ENCODE measurements at regions not wholly inside any gene's neighbourhood (a gene's known extent, or its start where the extent isn't known, plus 50 kb on each side); places are given as distances from the start of the nearest gene placed in this dataset.
"Not testable (repeated sequence)": the region's sequence is repeated elsewhere in the genome, so short reads cannot be mapped to it uniquely, and the experiment has no call there.

GRCh38 chr14:65840118-65840751 is 427.7 kb downstream of the FUT8 start:
- Mint-ChIP-seq H3K4me1 (ENCODE audit: unreplicated experiment) (peaks cover 5% of the 10 kb centered on the region), H3K9me3 (no peaks in the 10 kb centered on the region), H3K27ac (no peak overlapping the region), H3K36me3 (no peaks in the 10 kb centered on the region), H3K4me3 (no peak overlapping the region), H3K27me3 (peaks cover 7% of the 10 kb centered on the region)
- no peak for DNase-seq (ENCODE audit: extremely low spot score, unreplicated experiment)
- no peak for TF ChIP-seq CTCF (conservative IDR thresholded peaks at IDR 0.05)

GRCh38 chr14:65840786-65841185 is 428.3 kb downstream of the FUT8 start:
- no peak overlapping the region for H3K4me3 Mint-ChIP-seq
- H3K9me3 Mint-ChIP-seq, result no peaks in the 10 kb centered on the region
- H3K36me3 Mint-ChIP-seq, result no peaks in the 10 kb centered on the region
- DNase-seq (ENCODE audit: extremely low spot score, unreplicated experiment), result no peak
- H3K27me3 Mint-ChIP-seq, result peaks cover 7% of the 10 kb centered on the region
- TF ChIP-seq CTCF (conservative IDR thresholded peaks at IDR 0.05), result no peak
- H3K27ac Mint-ChIP-seq, result no peak overlapping the region
- peaks cover 5% of the 10 kb centered on the region for H3K4me1 Mint-ChIP-seq (ENCODE audit: unreplicated experiment)

GRCh38 chr14:65846196-65846868 is 433.8 kb downstream of the FUT8 start:
- Mint-ChIP-seq H3K4me1 (ENCODE audit: unreplicated experiment) (peaks cover 5% of the 10 kb centered on the region), H3K27ac (no peak overlapping the region), H3K27me3 (no peaks in the 10 kb centered on the region), H3K4me3 (no peak overlapping the region), H3K9me3 (no peaks in the 10 kb centered on the region), H3K36me3 (no peaks in the 10 kb centered on the region)
- no peak for DNase-seq (ENCODE audit: extremely low spot score, unreplicated experiment)
- TF ChIP-seq CTCF (conservative IDR thresholded peaks at IDR 0.05), result no peak

GRCh38 chr14:65847075-65847847 is 434.7 kb downstream of the FUT8 start:
- Mint-ChIP-seq H3K27me3 (no peaks in the 10 kb centered on the region), H3K27ac (no peak overlapping the region), H3K9me3 (no peaks in the 10 kb centered on the region), H3K4me1 (ENCODE audit: unreplicated experiment) (peaks cover 5% of the 10 kb centered on the region), H3K36me3 (no peaks in the 10 kb centered on the region), H3K4me3 (no peak overlapping the region)
- DNase-seq (ENCODE audit: extremely low spot score, unreplicated experiment), result no peak
- TF ChIP-seq CTCF (conservative IDR thresholded peaks at IDR 0.05), result no peak

- H3K27ac Mint-ChIP-seq; H3K27me3 Mint-ChIP-seq; DNase-seq (ENCODE audit: extremely low spot score, unreplicated experiment); H3K36me3 Mint-ChIP-seq; H3K9me3 Mint-ChIP-seq; H3K4me3 Mint-ChIP-seq; H3K4me1 Mint-ChIP-seq (ENCODE audit: unreplicated experiment): not testable (repeated sequence)
Observed at GRCh38 chr14:65847931-65848330, 435.4 kb downstream of the FUT8 start.

GRCh38 chr14:65849091-65849490 is 436.6 kb downstream of the FUT8 start:
- H3K4me3 Mint-ChIP-seq, result no peak overlapping the region
- no peak for DNase-seq (ENCODE audit: extremely low spot score, unreplicated experiment)
- H3K27ac Mint-ChIP-seq, result no peak overlapping the region
- no peaks in the 10 kb centered on the region for H3K9me3 Mint-ChIP-seq
- no peak for TF ChIP-seq CTCF (conservative IDR thresholded peaks at IDR 0.05)
- peaks cover 5% of the 10 kb centered on the region for H3K4me1 Mint-ChIP-seq (ENCODE audit: unreplicated experiment)
- H3K27me3 Mint-ChIP-seq, result no peaks in the 10 kb centered on the region
- no peaks in the 10 kb centered on the region for H3K36me3 Mint-ChIP-seq
